MM.1S (cell line): ENCODE measurements at regions not wholly inside any gene's neighbourhood (a gene's known extent, or its start where the extent isn't known, plus 50 kb on each side); places are given as distances from the start of the nearest gene placed in this dataset.

Experiments
- EZH2 ChIP-seq: fragments of 300-600 bp; sonication (generic); optimal IDR thresholded peaks from 2 replicates; pipeline ENCODE3; 2017; ENCODE audit warnings: low read depth, mild to moderate bottlenecking, antibody characterized with exemption, low read length, mixed read lengths
- EZH2phosphoT487 ChIP-seq: fragments of 300-600 bp; sonication (generic); IDR thresholded peaks from 2 replicates; pipeline ENCODE4 v1.6.1; 2018; ENCODE audit warnings: antibody characterized with exemption, low read length
- TF ChIP-seq, protein P1 (sequence below): fragments of 300-600 bp; sonication (generic); IDR thresholded peaks from 2 replicates; pipeline ENCODE4 v1.5.1; 2016; ENCODE audit warnings: antibody characterized with exemption, low read length, mixed read lengths

GRCh38 chrX:113075521-113075920 is 234.9 kb upstream of the AMOT start:
- TF ChIP-seq, protein P1, sequence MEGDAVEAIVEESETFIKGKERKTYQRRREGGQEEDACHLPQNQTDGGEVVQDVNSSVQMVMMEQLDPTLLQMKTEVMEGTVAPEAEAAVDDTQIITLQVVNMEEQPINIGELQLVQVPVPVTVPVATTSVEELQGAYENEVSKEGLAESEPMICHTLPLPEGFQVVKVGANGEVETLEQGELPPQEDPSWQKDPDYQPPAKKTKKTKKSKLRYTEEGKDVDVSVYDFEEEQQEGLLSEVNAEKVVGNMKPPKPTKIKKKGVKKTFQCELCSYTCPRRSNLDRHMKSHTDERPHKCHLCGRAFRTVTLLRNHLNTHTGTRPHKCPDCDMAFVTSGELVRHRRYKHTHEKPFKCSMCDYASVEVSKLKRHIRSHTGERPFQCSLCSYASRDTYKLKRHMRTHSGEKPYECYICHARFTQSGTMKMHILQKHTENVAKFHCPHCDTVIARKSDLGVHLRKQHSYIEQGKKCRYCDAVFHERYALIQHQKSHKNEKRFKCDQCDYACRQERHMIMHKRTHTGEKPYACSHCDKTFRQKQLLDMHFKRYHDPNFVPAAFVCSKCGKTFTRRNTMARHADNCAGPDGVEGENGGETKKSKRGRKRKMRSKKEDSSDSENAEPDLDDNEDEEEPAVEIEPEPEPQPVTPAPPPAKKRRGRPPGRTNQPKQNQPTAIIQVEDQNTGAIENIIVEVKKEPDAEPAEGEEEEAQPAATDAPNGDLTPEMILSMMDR: no peak
- TF ChIP-seq EZH2 (no peak), EZH2phosphoT487 (no peak)
